ENCODE measurements at regions not wholly inside any gene's neighbourhood (a gene's known extent, or its start where the extent isn't known, plus 50 kb on each side); places are given as distances from the start of the nearest gene placed in this dataset.

DNA sequence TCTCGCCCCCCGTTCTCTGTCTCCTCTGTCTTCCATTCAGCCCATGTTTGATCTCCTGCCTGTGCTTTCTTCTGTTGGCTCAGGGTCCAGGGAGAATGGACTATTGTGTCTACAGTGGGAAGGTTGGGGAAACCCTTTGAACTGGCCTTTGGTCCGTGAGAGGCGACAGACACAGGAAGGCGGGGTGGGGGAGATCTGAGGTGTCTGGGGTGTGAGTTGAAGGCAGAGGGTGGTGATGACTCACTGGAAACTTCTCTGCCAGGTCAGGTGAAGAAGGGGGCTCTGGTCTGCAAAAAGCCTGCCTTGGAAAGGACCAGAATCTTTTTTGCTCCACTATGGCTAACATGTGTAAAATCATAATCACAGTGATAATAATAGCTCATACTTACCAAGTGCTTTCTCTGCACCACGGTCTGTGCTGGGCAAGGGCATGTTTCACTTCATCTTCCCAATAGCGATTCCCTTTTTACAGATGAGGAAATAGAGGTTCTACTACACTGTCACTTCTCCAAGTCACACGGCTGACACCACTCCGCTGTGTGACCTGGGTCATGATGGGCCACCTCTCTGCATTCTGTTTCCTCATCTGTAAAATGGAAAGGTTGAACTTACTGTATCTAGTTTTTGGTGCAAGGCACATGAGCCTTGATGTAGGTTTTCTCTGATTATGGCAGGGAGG is 99.8 kb upstream of the ALX4 start:
- no peak for DNase-seq (ENCODE audit: low read depth)
- H3K4me3 ChIP-seq (ENCODE audit: low read depth, low read length) = no peak overlapping the region
- TF ChIP-seq CTCF (IDR thresholded peaks at IDR 0.05; ENCODE audit: control insufficient read depth, extremely low read depth, insufficient read depth) = no peak

- TF ChIP-seq CTCF (IDR thresholded peaks at IDR 0.05; ENCODE audit: control insufficient read depth, extremely low read depth, insufficient read depth) = no peak
- DNase-seq (ENCODE audit: low read depth) = no peak
Observed at GRCh38 chr11:44416776-44417175, 106.8 kb upstream of the ALX4 start.

GRCh38 chr11:44417731-44418455 is 108.0 kb upstream of the ALX4 start:
- H3K4me3 ChIP-seq (ENCODE audit: low read depth, low read length) = no peak overlapping the region
- DNase-seq (ENCODE audit: low read depth) = no peak
- TF ChIP-seq CTCF (IDR thresholded peaks at IDR 0.05; ENCODE audit: control insufficient read depth, extremely low read depth, insufficient read depth) = no peak

More at GRCh38 chr11:44416776-44417175, 106.8 kb upstream of the ALX4 start:
- no peak overlapping the region for H3K4me3 ChIP-seq (ENCODE audit: low read depth, low read length)

- no peak for TF ChIP-seq CTCF (IDR thresholded peaks at IDR 0.05; ENCODE audit: control insufficient read depth, extremely low read depth, insufficient read depth)
- no peak for DNase-seq (ENCODE audit: low read depth)
- H3K4me3 ChIP-seq (ENCODE audit: low read depth, low read length) = no peak overlapping the region
Observed at GRCh38 chr11:44418456-44418830, 108.5 kb upstream of the ALX4 start.

- no peak for TF ChIP-seq CTCF (IDR thresholded peaks at IDR 0.05; ENCODE audit: control insufficient read depth, extremely low read depth, insufficient read depth)
- H3K4me3 ChIP-seq (ENCODE audit: low read depth, low read length) = no peak overlapping the region
- DNase-seq (ENCODE audit: low read depth) = no peak
Observed at GRCh38 chr11:44421090-44421675, 111.2 kb upstream of the ALX4 start.

DNA sequence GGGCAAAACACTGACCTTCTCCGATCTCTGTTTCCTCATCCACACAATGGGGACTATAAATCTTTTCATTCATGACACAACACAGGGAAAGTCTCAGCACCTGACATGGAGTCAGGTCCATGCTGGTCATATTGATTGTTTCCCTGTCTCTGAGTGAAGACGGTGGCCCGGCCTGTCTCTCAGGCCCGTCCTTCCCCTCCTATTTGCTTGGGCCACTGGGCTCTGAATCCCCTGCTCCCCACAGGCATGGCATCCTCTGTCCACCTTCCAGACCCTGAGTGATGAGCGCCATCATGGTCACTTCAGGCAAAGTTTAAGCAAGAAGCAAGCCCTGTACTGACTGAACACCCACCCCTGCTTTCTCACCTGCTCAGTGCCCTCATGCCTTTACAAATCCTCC is 113.3 kb upstream of the ALX4 start:
- no peak for TF ChIP-seq CTCF (IDR thresholded peaks at IDR 0.05; ENCODE audit: control insufficient read depth, extremely low read depth, insufficient read depth)
- no peak overlapping the region for H3K4me3 ChIP-seq (ENCODE audit: low read depth, low read length)
- DNase-seq (ENCODE audit: low read depth) = no peak

All from LNCaP clone FGC (cell line).